ENCODE measurements at regions not wholly inside any gene's neighbourhood (a gene's known extent, or its start where the extent isn't known, plus 50 kb on each side); places are given as distances from the start of the nearest gene placed in this dataset.
A peak's percentile ranks its signal among the peaks of the same experiment; 100 is the strongest.

- DNase-seq (ENCODE audit: low spot score), result peak; percentile 96
These were observed 185.7 kb downstream of the IRX5 start for GRCh38 chr16:55116165-55116920.

GRCh38 chr16:55118701-55119260, 188.1 kb downstream of the IRX5 start:
- DNase-seq (ENCODE audit: low spot score), result no peak

GRCh38 chr16:55120408-55120807, 189.7 kb downstream of the IRX5 start:
- DNase-seq (ENCODE audit: low spot score), result no peak

GRCh38 chr16:55120826-55121225, 190.2 kb downstream of the IRX5 start:
- no peak for DNase-seq (ENCODE audit: low spot score)

- no peak for DNase-seq (ENCODE audit: low spot score)
These were observed 193.0 kb downstream of the IRX5 start for GRCh38 chr16:55123652-55124051.

- no peak for DNase-seq (ENCODE audit: low spot score)
These were observed 195.2 kb downstream of the IRX5 start for GRCh38 chr16:55125818-55126385.

- no peak for DNase-seq (ENCODE audit: low spot score)
These were observed 195.8 kb downstream of the IRX5 start for GRCh38 chr16:55126456-55126855.

GRCh38 chr16:55130456-55130855, 193.5 kb upstream of the IRX6 start:
- DNase-seq (ENCODE audit: low spot score), result no peak

- DNase-seq (ENCODE audit: low spot score), result no peak
These were observed 193.1 kb upstream of the IRX6 start for GRCh38 chr16:55130911-55131310.

- no peak for DNase-seq (ENCODE audit: low spot score)
These were observed 190.3 kb upstream of the IRX6 start for GRCh38 chr16:55133654-55134053.

GRCh38 chr16:55136356-55137150, 187.4 kb upstream of the IRX6 start:
- DNase-seq (ENCODE audit: low spot score), result no peak

GRCh38 chr16:55138298-55138697, 185.7 kb upstream of the IRX6 start:
- DNase-seq (ENCODE audit: low spot score), result no peak

- no peak for DNase-seq (ENCODE audit: low spot score)
These were observed 181.6 kb upstream of the IRX6 start for GRCh38 chr16:55142405-55142804.

- DNase-seq (ENCODE audit: low spot score), result peak; percentile 14
These were observed 179.4 kb upstream of the IRX6 start for GRCh38 chr16:55144651-55145050.

GRCh38 chr16:55145771-55146603, 178.0 kb upstream of the IRX6 start:
- no peak for DNase-seq (ENCODE audit: low spot score)

- no peak for DNase-seq (ENCODE audit: low spot score)
These were observed 177.0 kb upstream of the IRX6 start for GRCh38 chr16:55146966-55147365.

GRCh38 chr16:55147396-55147795, 176.6 kb upstream of the IRX6 start:
- DNase-seq (ENCODE audit: low spot score), result no peak

- no peak for DNase-seq (ENCODE audit: low spot score)
These were observed 174.4 kb upstream of the IRX6 start for GRCh38 chr16:55149622-55150021.

- no peak for DNase-seq (ENCODE audit: low spot score)
These were observed 172.3 kb upstream of the IRX6 start for GRCh38 chr16:55151561-55152305.

GRCh38 chr16:55152875-55153390, 171.1 kb upstream of the IRX6 start:
- no peak for DNase-seq (ENCODE audit: low spot score)

- no peak for DNase-seq (ENCODE audit: low spot score)
These were observed 169.7 kb upstream of the IRX6 start for GRCh38 chr16:55154262-55154661.

Data from H4 (cell line).